SU-DHL-6 (cell line): ENCODE measurements at regions not wholly inside any gene's neighbourhood (a gene's known extent, or its start where the extent isn't known, plus 50 kb on each side); places are given as distances from the start of the nearest gene placed in this dataset.

Experiments used
- EZH2phosphoT487 ChIP-seq: fragments of 200-600 bp; sonication (generic), shearing (Covaris generic); conservative IDR thresholded peaks from 2 replicates; pipeline ENCODE4 v1.6.1; 2018; ENCODE audit warnings: mild to moderate bottlenecking, antibody characterized with exemption, low read length, moderate library complexity, mixed read lengths
- TF ChIP-seq, protein P1 (sequence below): fragments of 200-600 bp; sonication (generic); IDR thresholded peaks from one replicate; pipeline ENCODE4 v1.5.1; 2017; ENCODE audit warnings: antibody characterized with exemption, mild to moderate bottlenecking, low read length, moderate library complexity; ENCODE audit not compliant: insufficient read depth, poor library complexity, severe bottlenecking

DNA sequence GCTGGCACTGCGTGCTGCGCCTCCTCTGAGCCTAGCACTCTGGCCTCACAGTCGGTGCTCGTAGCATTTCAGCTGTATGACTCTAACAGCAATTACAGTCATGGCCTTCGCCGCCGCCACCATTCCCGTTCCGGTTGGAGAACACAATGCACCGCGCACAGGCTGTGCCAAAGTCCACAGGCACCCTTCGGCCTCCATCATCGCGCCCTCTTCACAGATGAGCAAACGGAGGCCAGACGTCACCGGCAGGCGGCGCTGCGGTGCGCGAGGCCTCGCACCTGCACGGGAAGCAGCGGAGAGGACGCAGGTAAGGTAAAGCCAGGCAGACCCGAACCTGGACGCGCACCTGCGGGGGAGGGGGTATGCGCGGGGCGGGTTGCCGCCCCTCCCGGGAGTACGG, 128.9 kb downstream of the BARX1 start:
- TF ChIP-seq, protein P1, sequence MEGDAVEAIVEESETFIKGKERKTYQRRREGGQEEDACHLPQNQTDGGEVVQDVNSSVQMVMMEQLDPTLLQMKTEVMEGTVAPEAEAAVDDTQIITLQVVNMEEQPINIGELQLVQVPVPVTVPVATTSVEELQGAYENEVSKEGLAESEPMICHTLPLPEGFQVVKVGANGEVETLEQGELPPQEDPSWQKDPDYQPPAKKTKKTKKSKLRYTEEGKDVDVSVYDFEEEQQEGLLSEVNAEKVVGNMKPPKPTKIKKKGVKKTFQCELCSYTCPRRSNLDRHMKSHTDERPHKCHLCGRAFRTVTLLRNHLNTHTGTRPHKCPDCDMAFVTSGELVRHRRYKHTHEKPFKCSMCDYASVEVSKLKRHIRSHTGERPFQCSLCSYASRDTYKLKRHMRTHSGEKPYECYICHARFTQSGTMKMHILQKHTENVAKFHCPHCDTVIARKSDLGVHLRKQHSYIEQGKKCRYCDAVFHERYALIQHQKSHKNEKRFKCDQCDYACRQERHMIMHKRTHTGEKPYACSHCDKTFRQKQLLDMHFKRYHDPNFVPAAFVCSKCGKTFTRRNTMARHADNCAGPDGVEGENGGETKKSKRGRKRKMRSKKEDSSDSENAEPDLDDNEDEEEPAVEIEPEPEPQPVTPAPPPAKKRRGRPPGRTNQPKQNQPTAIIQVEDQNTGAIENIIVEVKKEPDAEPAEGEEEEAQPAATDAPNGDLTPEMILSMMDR = peak; percentile 42
- TF ChIP-seq EZH2phosphoT487 = no peak
